GM12878 (cell line): ENCODE measurements at regions not wholly inside any gene's neighbourhood (a gene's known extent, or its start where the extent isn't known, plus 50 kb on each side); places are given as distances from the start of the nearest gene placed in this dataset.

Experiments used
- CEBPZ ChIP-seq: fragments of 150-350 bp; IDR thresholded peaks from 2 replicates; pipeline ENCODE4 v1.6.1; 2016; ENCODE audit warnings: low read depth, low read length
- CTCF ChIP-seq, 3 experiments: IDR thresholded peaks in 2 of 3; conservative IDR thresholded peaks in 1 of 3; 2 replicates each; pipeline ENCODE4 v1.5.1; 2011; ENCODE audit warnings: low read depth in 3 of 3, low read length in 3 of 3, mild to moderate bottlenecking in 3 of 3, control low read depth in 2 of 3, moderate library complexity in 2 of 3, inconsistent platforms in 1 of 3, mixed read lengths in 1 of 3; ENCODE audit not compliant: control insufficient read depth in 2 of 3, insufficient read depth in 1 of 3; ENCODE audit errors: extremely low read depth in 1 of 3
- E2F4 ChIP-seq: IDR thresholded peaks from 2 replicates; pipeline ENCODE4 v1.6.1; 2012; ENCODE audit warnings: low read depth, low read length, improper control_type of control experiment
- ESRRA ChIP-seq: IDR thresholded peaks from 2 replicates; pipeline ENCODE4 v1.6.1; 2012; ENCODE audit warnings: mild to moderate bottlenecking, low read length, improper control_type of control experiment
- GATAD2B ChIP-seq: fragments of 450-650 bp; conservative IDR thresholded peaks from 2 replicates; pipeline ENCODE4 v1.6.1; 2017; ENCODE audit warnings: low read depth, mild to moderate bottlenecking, moderate library complexity
- MTA3 ChIP-seq: IDR thresholded peaks from 2 replicates; pipeline ENCODE4 v1.6.1; 2012; ENCODE audit warnings: low read length, inconsistent platforms, borderline replicate concordance
- NFYB ChIP-seq: IDR thresholded peaks from 2 replicates; pipeline ENCODE4 v1.6.1; 2011; ENCODE audit warnings: low read depth, mild to moderate bottlenecking, low read length, improper control_type of control experiment, moderate library complexity; ENCODE audit not compliant: insufficient read depth
- NKRF ChIP-seq: fragments of 450-650 bp; conservative IDR thresholded peaks from 2 replicates; pipeline ENCODE4 v1.6.1; 2017; ENCODE audit warnings: mild to moderate bottlenecking, moderate library complexity
- POLR2AphosphoS5 ChIP-seq: IDR thresholded peaks from 2 replicates; pipeline ENCODE4 v1.6.1; 2011; ENCODE audit warnings: mild to moderate bottlenecking, low read length, inconsistent platforms
- RUNX3 ChIP-seq: IDR thresholded peaks from 2 replicates; pipeline ENCODE4 v1.6.1; 2012; ENCODE audit warnings: low read length, inconsistent platforms
- USF1 ChIP-seq: IDR thresholded peaks from 2 replicates; pipeline ENCODE4 v1.6.1; 2011; ENCODE audit warnings: borderline replicate concordance, low read depth, mild to moderate bottlenecking, moderate library complexity, mixed read lengths, low read length; ENCODE audit not compliant: insufficient read depth; ENCODE audit errors: extremely low read length

- no peak for TF ChIP-seq NKRF
- no peak for TF ChIP-seq ESRRA
- no peak for TF ChIP-seq CTCF (IDR thresholded peaks at IDR 0.05 in 2 of 3, conservative IDR thresholded peaks at IDR 0.05 in 1 of 3; ENCODE audit: control insufficient read depth in 2 of 3, extremely low read depth in 1 of 3, insufficient read depth in 1 of 3, low read depth in 3 of 3, low read length in 3 of 3)
- no peak for TF ChIP-seq GATAD2B
- no peak for TF ChIP-seq E2F4
- TF ChIP-seq POLR2AphosphoS5 = no peak
- TF ChIP-seq MTA3 = no peak
- no peak for TF ChIP-seq NFYB
- TF ChIP-seq USF1 = no peak
- no peak for TF ChIP-seq CEBPZ
- TF ChIP-seq RUNX3 = no peak
Observed at GRCh38 chr5:173438951-173439350, 110.7 kb upstream of the STC2 start.
